Germinal center (tissue), 1 donor: ENCODE measurements at regions not wholly inside any gene's neighbourhood (a gene's known extent, or its start where the extent isn't known, plus 50 kb on each side); places are given as distances from the start of the nearest gene placed in this dataset.
"Not testable (repeated sequence)": the region's sequence is repeated elsewhere in the genome, so short reads cannot be mapped to it uniquely, and the experiment has no call there.

Experiments used
- DNase-seq: peaks from one replicate; pipeline ENCODE4 v3.0.0; 2012; ENCODE audit warnings: mixed read lengths, low spot score

DNA sequence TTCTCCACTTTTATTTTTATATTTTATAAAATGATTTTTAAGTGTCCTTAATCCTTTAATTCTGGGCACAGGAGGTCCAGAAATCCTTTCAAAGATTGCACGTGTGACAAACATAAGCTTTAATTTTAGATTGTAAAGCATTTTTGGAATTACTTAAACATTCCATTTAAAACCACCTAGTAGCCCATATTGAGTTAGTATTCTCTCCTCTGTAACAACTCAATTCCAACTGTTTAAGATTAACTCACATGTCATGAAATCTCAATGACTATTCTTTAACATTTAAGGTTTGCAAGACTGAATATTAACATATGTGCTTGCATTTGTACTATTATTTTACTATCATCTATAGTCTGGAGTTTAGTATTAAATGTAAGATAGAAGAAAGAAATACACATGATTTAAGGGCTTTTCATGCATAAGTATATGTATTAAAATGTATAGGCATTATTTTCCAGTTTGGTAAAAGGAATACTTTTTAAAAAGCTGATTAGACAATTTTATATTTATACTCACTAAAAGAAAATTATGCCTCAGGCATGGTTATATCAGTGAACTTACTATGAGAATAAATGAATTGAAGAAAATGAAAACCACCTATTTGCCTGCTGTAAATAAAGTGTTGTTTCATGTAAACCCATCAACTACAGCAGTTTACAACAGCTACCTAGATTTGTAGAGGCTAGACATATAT, 776.9 kb downstream of the SLC6A15 start:
- DNase-seq = no peak

DNA sequence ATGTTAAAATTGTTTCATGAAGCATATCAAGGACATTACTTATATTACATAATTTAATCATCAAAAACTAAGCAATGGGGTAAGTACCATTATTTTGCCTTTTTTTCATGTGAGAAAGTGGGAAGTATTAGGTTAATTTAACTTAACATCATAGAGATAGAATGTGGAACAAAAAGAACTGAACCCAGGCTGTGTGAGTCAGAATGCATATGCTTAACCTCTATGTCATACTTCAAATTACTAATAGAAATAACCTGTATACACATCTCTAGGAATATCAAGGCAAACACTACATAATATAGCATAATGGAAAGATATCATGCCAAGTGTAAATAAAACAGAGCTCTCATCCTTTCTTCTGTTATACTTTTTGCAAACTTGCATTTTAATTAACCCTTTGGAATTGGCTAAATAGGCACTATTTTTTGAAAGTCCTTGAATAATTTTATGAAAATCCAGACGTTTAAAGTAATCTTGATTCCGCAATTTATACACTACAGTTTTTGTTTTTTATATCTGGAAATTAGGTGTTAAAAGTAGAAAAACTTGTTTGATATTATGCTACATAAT, 777.7 kb downstream of the SLC6A15 start:
- no peak for DNase-seq

DNA sequence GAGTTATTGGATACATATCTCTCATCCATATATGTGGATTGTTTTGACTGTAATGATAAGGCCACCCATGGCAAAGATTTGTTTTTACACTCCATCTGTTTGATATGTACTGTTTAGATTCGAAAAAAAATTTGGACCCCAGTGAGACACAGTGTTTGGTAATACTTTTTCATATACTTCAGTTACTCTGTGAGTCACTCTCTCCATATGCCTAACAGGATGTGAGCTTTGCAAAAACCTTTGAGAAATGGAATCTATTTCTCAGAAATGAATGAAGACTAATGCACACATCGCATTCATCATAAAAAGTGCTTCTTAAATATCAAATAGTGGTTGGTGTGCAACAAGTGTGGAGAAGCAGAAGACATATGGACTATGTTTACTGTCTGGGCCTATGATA, 781.5 kb downstream of the SLC6A15 start:
- DNase-seq = no peak

DNA sequence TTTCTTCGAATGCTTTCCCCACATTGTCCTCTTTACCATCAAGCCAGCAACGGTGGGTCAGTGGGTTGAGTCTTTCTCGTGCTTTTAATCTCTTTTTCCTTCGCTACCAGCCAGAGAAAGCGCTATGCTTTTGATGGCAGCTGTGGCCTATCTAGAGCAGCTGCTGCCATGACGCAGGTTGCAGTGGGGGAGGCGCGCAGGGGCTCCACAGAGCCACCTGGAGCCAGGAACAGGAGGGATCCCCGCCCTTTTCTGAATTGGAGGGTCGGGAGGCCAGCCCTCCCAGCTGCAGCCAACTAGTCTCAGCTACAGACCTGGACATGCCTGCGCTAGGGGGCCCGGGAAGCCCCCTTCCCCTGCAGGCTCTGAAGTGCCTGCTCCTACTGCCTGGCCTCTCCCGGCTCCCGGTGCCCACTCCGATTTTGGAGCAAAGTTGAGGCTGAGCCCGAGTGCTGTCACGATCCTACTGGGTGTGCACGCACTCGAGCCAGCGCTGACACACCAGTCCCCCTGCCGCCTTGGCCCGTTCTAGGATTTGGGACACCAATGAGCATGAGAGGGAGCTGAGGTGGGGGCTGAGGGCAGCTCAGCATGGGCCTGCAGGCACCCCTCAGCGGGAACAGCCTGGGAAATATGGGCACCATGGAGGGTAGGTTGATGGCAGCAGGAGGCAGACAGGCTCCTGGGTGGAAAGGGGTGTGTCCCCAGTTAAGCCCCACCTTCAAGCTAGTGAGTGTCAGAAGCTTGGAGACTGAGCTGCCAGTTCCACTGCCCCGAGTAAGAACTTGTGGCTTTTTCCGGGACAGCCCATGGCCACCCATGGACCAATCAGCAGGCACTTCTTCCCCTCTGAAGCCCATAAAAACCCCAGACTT, 784.2 kb downstream of the SLC6A15 start:
- no peak for DNase-seq

DNA sequence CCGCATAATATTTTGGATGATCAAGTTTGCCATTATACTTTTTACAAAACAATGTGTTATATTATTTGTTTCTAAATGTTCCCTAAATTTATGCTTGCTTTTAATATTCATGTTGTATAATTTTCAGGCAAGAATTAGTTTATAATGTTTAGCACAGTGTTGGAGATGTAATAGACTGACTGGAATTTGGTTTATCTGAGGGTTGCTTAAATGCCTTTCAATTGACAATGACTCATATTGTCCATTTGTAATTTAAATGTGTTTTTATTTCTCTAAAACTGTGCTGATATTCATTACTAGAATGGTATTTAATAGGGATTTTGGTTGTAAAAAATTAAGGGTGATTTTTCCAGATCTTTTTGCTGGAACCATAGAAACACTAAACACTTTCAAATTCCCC, 788.4 kb downstream of the SLC6A15 start:
- no peak for DNase-seq

DNA sequence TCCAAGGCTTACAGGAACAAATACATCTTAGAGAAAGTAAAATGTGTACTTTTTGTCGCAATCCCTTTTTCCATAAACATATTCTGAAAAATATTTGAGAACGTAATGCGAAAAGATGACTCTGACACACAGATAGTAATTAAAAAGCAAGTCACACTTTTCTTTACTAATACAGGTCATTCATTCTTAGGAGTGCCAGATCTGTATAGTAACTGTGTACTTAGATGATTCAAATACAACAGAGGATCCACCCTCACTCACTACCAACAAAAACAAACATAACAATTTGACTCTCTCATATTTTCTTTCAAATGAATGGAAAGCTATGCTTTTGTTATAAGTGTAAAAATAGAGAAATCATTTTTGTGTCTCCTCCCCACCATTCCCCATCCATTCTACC, 795.4 kb downstream of the SLC6A15 start:
- DNase-seq = no peak

DNA sequence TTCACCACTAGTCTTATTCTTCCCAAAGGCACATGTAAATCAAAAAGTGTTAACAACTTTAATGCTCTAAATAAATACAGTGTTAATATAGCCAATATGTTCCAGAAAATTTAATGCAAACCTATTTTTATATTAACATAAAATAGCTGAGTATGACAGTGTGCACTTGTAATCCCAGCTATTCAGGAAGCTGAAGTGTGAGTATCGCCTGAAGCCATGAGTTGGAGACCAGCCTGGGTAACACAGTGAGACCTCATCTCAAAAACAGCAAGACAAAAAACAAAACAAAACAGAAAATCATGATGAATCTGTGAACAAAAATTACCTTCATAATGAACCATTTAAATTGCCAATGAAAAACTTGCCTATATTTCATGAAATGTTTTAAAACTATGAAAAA, 798.9 kb downstream of the SLC6A15 start:
- DNase-seq = no peak

DNA sequence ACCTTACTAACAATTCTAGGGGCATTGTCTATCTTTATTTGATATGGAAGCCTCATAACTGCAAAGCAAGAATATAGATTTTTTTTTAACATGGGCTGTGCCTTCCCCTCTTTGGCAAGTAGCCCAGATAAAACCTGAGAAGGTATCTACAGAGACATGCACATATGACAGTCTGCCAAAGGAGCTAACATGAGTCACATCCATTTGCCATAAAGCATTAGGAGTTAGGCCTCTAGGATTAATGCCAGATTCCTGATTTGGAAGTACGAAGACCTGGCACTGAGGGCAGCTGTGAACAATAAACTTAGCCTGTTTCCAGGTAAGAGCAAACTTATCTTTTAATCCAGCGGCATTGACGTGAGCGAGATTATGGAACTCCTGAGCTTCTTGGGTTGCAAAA, 808.7 kb downstream of the SLC6A15 start:
- DNase-seq = not testable (repeated sequence)

DNA sequence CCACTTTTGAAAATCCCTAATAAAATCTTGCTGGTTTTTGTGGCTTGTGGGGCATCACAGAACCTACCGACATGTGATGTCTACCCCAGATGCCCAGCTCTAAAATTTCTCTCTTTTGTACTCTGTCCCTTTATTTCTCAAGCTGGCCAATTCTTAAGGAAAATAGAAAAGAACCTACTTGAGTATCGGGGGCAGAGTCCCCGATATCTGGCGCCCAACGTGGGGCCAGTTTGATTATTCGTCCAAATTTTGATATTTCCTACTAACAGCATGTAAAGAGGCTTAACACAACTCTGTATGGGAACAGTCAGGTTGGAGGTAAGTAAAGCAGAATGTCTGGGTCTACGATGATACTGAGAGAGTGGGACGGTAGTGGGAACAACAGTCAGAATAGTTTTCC, 810.6 kb downstream of the SLC6A15 start:
- DNase-seq = not testable (repeated sequence)

GRCh38 chr12:84099591-84099990, 813.0 kb downstream of the SLC6A15 start:
- not testable (repeated sequence) for DNase-seq

GRCh38 chr12:84091651-84092050, 820.9 kb downstream of the SLC6A15 start:
- DNase-seq = no peak

DNA sequence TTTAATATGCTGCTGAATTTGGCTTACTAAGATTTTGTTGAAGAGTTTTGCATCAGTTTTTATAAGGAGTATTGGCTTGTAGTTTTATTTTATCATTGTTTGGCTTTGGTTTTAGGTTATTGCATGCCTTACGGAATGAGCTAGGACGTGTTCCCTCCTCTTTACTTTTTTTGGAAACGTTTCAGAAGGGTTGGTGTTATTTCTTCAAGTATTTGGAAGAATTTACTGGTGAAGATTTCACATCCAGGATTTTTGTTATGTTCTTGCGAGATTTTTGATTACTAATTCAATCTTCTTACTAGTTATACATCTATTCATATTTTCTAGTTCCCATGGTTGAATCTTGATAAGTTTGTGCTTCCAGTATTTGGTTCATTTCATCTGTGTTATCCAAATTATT, 823.2 kb downstream of the SLC6A15 start:
- DNase-seq = no peak

- no peak for DNase-seq
These were observed 827.6 kb downstream of the SLC6A15 start for GRCh38 chr12:84085046-84085445.

GRCh38 chr12:84079626-84080025, 833.0 kb downstream of the SLC6A15 start:
- DNase-seq = no peak

GRCh38 chr12:84077679-84078078, 834.9 kb downstream of the SLC6A15 start:
- no peak for DNase-seq

DNA sequence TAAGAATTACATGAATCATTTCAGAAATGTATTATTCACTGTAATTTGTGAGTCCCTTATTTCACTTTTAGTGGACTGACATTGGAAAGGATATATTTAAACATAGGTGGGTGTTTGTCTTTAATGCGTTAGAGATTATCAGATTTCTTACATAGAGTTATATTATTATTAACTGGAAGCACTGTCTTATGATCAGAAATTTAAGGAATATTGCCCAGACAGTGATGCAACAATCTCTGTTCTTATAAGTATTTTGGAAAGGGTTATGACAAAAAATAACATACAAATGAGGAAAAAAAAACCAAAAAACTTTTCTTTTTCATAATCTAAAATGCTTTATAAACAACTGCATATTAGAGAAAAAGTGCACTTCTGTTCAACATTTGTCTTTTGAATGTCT, 836.6 kb downstream of the SLC6A15 start:
- DNase-seq = no peak

- no peak for DNase-seq
These were observed 839.2 kb downstream of the SLC6A15 start for GRCh38 chr12:84073401-84073800.

- DNase-seq = no peak
These were observed 839.6 kb downstream of the SLC6A15 start for GRCh38 chr12:84072961-84073360.

DNA sequence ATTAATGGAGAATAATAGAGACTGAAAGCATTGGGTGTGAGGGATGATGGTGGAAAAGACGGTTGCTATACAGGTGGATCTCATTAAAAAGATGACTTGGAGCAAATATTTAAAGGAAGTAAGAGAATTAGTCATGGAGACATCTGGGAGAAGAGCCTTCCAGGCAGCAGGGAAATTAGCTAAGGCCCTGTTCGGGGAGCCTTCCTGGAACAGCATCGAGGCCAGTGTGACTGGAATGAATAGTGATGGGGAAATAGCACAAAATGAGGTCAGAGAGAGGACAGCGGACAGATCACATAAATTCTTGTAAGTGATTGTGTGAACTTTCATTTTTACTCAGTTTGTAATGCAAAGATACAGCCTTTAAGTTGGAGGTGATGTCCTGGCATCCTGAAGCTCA, 842.3 kb downstream of the SLC6A15 start:
- DNase-seq = no peak

DNA sequence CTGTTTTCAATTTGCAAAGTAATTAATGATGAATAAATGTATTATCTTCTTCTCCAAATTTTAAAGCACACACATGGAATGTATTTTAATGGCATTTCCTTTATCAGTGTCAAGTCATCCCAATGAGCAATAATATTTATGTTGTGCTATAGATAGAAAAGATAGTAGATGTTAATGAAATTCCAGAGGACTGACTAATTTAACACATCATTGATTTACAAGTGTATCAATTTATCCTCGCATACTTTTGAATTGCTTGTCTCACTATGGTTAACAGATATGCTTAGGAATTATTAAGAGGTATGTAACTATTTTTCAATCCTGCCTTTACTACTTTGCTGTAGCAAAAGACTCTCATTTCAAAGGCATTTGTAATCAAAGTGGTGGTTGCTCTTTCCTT, 842.9 kb downstream of the SLC6A15 start:
- no peak for DNase-seq

GRCh38 chr12:84069198-84069597, 843.4 kb downstream of the SLC6A15 start:
- DNase-seq = no peak

DNA sequence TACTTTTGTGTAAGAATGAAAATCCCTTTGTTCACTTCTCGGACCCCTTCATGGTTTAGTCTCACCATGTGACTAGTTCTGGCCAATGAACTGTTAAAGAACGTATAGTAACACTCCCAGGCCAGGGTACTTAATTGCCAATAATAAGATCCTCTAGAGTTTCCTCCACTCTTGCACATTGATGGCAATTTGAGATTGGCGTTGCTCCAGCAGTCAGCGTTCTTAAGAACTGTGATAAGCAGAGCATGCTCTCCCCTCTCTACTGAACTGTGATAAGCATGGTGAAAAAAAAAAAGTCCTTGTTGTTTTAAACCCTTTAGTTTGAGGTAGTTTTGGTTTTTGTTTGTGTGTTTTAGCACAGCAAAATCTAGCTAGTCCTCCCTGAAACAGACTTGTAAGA, 854.5 kb downstream of the SLC6A15 start:
- DNase-seq = no peak

DNA sequence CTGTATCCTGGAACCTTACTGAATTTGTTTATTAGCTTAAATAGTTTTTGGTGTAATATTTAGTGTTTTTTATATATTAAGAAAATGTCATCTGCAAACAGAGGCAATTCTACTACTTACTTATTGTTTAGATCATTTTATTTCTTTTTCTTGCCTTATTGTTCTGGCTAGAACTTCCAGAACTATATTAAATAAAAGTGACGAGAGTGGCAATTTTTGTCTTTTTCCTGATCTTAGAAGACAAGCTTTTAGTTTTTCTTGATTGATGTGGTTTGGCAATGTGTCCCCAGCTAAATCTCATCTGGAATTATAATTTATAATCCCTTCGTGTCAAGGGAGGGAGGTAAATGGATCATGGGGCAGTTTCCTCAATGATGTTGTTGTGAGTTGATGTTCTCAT, 857.8 kb downstream of the SLC6A15 start:
- no peak for DNase-seq
